Inflammatory macrophage treated with lipopolysaccharide for 1 hour (primary cell): ENCODE measurements at regions not wholly inside any gene's neighbourhood (a gene's known extent, or its start where the extent isn't known, plus 50 kb on each side); places are given as distances from the start of the nearest gene placed in this dataset.
A peak's percentile ranks its signal among the peaks of the same experiment; 100 is the strongest.
"Not testable (repeated sequence)": the region's sequence is repeated elsewhere in the genome, so short reads cannot be mapped to it uniquely, and the experiment has no call there.

ENCODE experiments used
- DNase-seq, 2 donors: peaks; one replicate each; pipeline ENCODE4 v3.0.0-alpha.2; 2020 to 2022

DNA sequence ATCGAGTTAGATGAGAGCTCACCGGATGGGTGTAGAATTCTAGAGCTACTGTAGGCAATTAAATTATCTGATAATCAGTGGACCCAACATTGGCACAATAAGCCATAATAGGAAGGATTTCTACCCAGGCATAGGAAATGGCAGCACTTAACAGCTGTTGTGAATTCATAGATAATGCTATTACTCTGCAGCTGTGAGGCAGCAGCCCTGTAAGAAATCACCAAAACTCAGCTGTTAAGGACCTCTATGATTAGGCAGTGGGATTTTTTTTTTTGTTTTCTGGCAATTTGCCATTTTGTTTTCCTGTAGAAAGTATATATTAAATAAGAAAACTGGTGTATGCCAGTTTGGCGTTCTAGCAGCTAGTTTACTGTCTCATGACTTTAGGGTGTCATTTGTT is 609.1 kb upstream of the SLC35B3 start:
- DNase-seq: no peak

GRCh38 chr6:9040718-9041117 is 605.4 kb upstream of the SLC35B3 start:
- no peak for DNase-seq

DNA sequence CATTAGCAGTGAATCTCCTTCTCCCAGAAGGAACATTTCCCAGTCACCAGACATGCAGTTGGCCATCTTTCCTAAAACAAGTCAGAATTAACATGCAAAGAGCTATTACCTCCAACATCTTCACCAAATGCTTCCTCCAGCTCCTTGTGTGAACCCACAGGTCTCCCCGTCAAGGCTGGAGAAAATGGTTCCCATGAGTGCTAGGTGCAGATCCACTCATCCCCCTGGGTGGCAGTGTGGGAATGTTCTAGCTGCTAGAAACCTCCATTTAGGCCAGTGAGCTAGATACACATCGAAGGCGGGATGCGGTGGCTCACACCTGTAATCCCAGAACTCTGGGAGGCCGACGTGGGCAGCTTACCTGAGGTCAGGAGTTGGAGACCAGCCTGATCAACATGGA is 603.9 kb upstream of the SLC35B3 start:
- no peak for DNase-seq

DNA sequence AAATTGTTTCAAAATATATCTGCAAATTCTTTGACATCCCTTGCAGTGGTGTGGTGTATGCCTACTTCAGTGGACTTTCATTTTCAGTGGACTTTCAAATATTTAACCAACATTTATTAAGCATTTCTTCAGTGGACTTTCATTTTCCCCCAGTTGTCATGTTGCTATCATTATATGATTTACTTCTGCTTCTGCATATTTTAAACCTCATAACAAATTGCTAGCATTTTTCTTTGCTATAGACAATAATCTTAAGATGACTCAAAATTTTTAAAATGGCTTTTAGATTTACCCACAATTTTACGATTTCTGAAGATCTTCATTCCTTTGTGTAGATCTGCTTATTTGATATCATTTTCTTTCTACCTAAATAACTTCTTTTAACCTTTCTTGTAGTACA is 592.7 kb upstream of the SLC35B3 start:
- DNase-seq: no peak

- DNase-seq: no peak
Measured at GRCh38 chr6:9025796-9026394, 590.5 kb upstream of the SLC35B3 start.

GRCh38 chr6:9025228-9025627 is 589.9 kb upstream of the SLC35B3 start:
- no peak for DNase-seq

DNA sequence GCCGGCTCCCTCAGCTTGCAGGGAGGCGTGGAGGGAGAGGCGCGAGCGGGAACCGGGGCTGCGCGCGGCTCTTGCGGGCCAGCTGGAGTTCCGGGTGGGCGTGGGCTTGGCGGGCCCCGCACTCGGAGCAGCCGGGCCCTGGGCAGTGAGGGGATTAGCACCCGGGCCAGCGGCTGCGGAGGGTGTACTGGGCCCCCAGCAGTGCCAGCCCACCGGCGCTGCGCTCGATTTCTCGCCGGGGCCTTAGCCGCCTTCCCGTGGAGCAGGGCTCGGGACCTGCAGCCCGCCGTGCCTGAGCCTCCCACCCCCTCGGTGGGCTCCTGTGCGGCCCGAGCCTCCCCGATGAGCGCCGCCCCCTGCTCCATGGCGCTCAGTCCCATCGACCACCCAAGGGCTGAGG is 588.9 kb upstream of the SLC35B3 start:
- not testable (repeated sequence) for DNase-seq

DNA sequence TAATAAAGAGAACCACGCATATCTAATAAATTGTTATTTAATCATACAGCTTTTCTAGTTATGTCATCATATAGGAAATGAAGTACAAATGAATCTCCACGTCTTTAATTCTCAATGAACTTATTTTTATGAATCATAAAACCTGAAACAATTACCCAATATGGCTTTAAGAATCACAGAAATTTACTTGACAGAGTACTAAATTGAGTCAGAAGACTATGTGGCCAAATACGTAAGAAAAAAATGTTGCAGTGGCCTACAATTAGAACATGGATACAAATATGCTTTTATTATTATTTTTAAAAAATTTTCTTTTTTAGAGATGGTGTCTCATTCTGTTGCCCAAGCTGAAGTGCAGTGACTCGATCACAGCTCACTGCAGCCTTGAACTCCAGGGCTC is 584.7 kb upstream of the SLC35B3 start:
- DNase-seq: no peak

GRCh38 chr6:9009931-9010330 is 574.6 kb upstream of the SLC35B3 start:
- no peak for DNase-seq

- no peak for DNase-seq
Measured at GRCh38 chr6:9007027-9007426, 571.7 kb upstream of the SLC35B3 start.

GRCh38 chr6:9002833-9003232 is 567.5 kb upstream of the SLC35B3 start:
- DNase-seq: no peak

DNA sequence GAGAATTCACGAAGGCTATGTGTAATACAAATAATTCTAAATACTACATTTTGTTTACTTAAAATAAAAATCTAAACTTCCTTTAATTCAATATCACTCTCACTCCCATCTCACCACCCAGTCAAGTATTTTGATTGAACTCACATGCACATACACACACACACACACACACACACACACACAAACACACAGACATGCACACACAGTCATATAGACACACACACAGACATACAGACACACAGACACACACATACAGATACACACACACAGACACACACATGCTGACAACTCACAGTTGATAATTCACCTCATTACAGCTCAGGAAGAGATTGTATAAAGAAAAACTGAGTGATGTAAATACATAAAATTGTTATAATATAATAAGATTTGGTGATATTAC is 559.8 kb upstream of the SLC35B3 start:
- no peak for DNase-seq

GRCh38 chr6:8993111-8993510 is 557.8 kb upstream of the SLC35B3 start:
- DNase-seq: no peak

- DNase-seq: no peak
Measured at GRCh38 chr6:8991844-8992243, 556.5 kb upstream of the SLC35B3 start.

DNA sequence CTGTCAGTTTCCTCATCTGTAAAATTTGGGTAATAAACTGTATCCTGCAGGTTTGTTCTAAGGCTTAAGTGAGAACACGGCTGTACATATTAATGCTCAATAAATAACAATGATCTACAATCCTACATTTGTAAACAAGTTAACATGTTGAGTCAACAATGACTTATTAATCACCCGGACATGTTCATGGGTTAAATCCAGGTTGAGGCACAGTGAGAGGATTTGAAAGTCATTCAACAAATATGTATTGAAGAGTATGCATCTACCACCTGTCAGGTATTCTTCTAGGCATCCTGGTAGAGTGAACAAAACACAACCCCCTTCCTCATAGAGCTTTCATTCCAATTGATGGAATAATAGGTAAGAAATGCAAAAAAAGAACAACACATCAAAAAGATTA is 554.7 kb upstream of the SLC35B3 start:
- DNase-seq: no peak

- peak; percentile 19 to 81 for DNase-seq
Measured at GRCh38 chr6:8983202-8983688, 547.9 kb upstream of the SLC35B3 start.

DNA sequence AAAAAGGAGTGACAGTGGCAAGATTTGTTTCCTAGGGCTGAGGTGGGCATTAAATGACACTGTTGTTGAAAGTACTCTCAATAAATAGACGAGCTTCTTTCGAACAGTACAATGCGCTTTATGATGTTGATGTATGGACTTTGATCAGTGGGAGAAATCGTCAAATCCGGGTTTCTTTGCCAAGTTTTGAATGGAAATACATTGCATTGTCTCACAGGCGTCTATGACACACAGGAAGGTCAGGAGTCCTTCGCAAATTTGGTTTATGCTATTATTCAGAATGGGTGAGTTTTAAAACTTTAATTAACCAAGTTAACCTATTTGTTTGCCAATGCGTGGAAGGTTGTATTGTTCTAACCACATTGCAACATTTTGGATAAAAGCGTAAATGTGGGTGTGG is 547.3 kb upstream of the SLC35B3 start:
- no peak for DNase-seq

DNA sequence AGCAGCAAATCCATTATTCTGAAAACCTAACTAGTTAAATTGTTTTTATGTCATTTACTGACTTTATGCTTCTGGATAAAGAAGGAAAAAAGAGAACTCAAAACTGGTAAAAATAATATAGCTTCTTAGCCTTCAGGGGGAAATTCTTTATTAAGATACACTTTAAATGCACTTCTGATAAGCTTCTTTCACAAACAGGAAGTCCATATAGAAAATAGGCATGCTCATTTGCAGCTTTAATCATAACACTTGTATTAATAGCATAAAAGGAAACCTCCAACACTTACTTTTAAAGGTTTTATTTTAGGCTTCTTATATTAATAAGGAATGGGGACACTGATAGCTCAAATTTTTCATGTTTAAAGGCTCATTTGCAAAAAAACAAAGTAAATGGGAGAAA is 538.0 kb upstream of the SLC35B3 start:
- DNase-seq: no peak

- DNase-seq: no peak
Measured at GRCh38 chr6:8969747-8970146, 534.4 kb upstream of the SLC35B3 start.

DNA sequence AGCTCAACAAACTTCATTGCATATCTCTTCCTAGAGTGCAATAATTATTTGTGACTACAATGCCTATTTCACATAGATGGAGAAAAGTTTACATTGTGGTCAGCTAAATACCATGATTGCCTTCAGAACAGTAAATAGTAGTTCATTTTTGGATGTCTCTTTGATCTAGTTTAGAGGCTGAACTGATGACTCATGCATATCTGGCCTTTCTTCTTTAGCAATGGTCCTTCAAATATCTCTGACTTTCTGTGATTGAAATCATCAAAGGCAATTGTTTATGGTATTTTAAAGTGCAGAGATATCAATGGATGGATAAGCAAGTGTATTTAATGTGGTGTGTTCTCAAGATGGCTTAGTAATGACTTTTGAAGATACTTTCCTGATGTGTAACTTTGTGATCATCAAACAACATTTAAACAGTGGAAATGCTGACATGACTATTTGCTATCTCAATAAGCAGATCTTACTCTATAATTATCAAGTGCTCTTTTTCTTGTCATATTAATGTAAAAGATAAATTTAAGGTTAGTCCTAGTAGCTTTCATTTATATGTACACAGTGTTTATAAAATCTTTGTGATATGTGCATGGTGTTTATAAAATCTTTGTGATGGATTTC is 523.7 kb upstream of the SLC35B3 start:
- no peak for DNase-seq

GRCh38 chr6:8953310-8953709 is 518.0 kb upstream of the SLC35B3 start:
- no peak for DNase-seq

DNA sequence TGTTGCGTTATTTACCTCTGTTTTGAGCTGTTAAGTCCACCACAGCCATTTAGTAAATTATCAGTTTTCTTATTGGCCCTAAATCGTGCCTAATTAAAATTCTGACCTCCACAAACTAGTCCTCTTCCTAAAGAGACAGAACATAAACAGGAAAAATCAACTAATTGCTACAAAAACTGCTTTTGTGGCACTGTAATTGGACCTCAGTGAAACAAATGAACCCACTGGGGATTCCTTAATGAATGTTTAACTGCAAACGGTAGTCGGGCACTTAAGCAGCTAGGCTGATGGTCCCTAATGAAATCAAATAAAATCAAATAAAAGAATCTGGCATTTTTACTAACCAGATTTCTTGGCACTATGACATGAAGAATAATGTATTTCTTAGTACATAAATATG is 513.4 kb upstream of the SLC35B3 start:
- DNase-seq: no peak

GRCh38 chr6:8947900-8948299 is 512.6 kb upstream of the SLC35B3 start:
- DNase-seq: no peak

- no peak for DNase-seq
Measured at GRCh38 chr6:8944548-8944947, 509.2 kb upstream of the SLC35B3 start.

DNA sequence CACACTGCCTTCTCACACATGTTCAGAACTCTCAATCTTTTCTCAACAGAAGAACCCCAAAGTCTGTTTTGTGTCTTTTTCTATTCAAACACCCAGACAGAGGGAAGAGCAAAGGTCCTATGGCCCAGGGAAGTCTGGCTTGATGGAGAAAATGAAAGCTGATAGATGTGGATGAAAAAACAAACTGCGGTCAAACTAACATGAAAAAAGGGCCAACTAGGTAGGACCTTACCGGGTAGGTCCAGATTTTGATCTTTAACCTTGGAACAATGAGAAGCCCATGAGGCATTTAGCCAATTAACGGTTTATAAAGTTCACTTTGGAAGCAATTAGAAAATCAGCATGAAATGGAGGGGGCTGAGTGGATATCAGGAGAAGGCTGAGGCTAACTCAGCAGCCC is 507.7 kb upstream of the SLC35B3 start:
- DNase-seq: no peak
